Fibroblast of skin of right quadriceps (primary cell): ENCODE measurements at regions not wholly inside any gene's neighbourhood (a gene's known extent, or its start where the extent isn't known, plus 50 kb on each side); places are given as distances from the start of the nearest gene placed in this dataset.

Source experiments
- DNase-seq: peaks from one replicate; pipeline ENCODE4 v3.0.0-alpha.2; 2013

DNA sequence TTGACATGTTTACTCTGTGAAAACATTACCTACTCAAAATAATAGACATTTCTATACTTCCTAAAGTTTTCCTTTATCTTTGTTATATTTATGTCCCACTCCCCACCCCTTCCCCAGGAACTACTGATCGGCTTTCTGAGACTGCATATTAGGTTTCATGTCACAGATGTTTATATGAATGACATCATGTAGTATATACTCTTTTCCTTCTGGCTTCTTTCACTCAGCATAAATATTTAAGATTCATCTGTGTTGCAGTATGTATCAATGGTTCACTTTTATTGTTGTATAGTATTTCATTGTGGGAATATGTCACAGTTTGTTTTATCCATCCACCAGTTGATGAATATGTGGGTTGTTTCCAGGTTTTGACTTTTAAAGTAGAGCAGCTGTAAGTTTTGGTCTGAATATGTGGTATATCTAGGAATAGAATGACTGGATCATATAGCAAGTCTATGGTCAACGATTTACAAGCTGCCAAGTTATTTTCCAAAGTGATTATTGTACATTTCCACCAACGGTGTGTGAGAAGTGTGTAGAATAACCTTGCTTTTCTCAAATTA lies 73.8 kb upstream of the CAV2 start:
- no peak for DNase-seq

DNA sequence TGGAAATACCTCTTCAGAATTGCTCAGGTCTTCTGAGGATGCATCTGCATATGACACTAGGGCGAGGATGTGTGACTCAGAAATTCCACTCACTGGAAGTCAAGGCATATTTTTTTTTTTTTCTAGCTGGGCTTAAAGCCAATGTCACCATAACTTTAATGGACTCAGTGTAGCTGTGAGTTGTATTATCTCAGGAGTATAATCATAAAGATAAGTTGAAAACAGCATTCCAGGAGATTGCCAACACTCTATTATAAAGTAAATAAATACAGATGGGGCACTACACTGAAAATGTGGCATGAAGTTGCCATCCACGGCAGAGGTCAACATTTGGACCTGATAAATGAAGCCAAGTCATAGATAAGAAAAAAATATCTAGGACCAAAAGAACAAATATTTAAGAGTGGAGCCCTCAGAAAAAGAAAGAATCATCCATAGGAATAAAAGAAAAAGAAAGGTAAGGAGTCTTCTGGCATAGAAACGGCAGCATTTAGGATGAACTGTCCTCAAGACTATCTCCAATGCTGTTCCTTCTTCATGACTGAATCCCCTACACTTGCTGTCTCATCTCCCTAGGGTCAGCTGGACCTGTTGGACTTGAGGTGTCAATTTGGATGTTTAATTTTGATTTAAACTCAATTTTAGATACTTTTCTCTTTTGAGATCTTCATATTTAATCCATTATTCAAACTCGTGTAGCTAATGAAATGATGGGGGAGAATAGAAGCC lies 72.9 kb upstream of the CAV2 start:
- peak; percentile 93 for DNase-seq

DNA sequence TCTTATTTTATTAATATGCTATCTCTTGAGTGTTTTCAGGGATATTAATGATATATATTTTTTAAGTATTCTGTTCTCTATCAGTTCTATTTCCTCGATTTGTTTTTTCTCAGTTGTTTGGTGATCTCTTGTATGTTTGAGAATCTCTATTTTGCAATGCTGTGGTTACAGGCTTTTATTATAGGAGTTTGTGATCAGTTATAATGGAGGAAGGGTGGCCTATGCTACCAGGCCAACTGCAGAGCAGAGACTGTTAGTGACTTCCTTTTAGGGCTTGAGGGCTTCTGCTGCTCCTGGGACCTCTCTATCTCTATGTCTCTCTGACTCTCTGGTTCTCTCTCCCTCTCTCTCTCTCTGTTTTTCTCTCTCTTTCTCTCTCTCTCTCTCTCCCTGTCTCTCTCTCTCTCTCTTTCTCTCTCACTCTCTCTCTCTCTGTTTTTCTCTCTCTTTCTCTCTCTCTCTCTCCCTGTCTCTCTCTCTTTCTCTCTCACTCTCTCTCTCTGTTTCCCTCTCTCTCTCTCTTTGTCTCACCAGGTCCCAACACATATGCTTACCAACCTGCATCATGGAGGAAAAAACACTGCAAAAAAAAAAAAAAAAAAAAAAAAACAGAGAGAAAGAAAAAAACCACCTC lies 69.4 kb upstream of the CAV2 start:
- peak; percentile 30 for DNase-seq

DNA sequence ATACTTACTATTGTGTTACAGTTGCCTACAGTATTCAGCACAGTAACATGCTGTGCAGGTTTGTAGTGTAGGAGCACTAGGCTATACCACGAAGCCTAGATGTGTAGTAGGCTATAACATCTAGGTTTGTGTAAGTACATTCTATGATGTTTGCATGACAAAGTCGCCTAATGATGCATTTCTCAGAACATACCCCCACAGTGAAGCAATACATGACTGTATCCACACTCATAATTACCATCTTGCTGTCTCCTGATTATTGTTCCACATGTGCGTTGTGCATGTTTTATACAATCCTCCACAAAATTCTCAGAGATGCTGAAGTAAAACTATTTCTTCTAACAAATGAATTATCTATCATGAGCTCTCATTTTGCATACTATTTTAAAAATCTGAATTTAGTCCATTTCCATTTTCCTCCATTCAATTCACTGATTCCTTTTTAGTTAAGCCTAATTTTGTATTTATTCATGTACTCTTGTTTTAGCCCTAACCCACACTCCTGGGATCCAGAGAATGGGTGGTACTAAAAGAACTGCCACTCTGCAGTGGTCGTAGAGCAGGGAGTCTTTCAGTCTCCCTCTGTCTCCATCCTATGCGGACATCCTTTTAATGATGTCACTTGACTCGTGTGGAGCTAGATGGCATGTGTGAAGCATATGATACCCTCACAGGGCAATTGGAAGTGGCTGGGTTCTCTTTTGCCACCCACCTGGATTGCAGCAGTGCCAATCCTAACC lies 67.6 kb upstream of the CAV2 start:
- DNase-seq = peak; percentile 75

DNA sequence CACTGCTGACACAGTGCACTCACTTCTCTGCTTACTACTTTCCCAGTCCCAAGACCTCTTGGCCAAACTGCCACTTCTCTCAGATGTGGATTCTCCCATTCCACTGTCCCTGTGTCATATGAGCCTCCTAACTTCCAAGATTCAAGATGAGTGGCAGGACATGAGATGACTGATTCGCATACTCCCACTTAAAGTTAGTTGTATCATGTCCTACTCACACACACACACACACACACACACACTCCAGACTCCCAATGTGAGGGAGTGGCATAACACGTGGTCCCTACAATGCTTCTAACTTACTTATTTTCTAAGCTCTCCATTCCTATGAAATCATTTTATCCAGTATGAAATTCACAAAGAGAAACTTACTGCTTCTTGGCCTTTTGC lies 67.0 kb upstream of the CAV2 start:
- DNase-seq = peak; percentile 27

DNA sequence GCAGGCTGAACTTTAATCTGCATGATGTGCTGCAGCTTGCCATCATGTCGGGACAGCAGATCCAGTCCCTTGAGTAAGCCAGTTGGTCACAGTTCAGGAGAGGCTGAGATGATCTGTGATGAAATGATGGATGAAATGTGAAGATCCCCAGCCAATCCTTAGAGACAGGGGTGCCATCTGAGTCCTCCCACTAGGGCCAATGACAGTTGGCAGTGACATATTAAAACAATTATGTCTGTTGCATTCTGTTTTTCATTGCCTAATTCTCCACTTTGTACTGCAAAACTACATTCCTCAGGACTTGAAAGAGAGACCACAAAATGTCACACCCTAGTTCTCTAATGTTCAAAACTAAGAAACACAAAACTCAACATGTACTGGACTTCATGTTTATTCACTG lies 66.3 kb upstream of the CAV2 start:
- peak; percentile 72 for DNase-seq

DNA sequence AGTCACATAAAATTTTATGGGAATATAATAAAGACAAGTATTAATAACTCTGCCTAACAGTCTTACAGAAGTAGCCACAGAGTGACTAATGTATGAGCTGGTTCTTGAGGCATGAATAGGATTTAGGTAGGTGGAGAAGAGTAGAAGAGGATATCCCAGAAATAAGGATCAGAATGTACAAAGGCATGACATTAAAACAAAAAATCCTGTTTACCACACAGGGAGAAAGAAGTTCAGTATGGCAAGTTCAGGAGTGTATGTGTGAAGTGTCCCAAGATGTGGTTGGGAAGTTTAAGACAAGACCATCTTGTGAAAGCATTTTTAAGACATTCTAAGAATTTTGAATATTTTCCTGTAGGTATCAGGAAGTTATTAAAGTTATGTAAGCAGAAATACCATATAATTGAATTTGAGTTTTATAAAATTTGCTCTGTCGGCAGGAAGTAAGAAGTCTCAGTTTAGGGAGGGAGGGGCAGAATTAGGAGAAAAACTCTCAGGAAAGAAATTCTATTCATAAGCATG lies 64.7 kb upstream of the CAV2 start:
- DNase-seq = peak; percentile 97

DNA sequence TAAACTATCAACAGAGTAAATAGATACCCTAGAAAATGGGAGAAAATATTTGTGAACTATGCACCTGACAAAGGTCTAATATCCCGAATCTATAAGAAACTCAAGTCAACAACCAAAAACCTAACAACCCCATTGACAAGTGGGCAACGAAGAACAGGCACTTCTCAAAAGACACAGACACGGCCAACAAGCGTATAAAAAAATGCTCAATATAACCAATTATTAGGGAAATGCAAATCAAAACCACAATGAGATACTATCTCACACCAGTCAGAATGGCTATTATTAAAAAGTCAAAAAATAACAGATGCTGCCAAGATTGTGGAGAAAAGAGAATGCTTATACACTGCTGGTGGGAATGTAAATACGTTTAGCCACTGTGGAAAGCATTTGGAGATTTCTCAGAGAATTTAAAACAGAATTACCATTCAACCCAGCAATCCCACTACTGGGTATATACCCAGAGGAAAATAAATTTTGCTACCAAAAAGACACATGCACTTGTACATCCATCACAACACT lies 63.2 kb upstream of the CAV2 start:
- DNase-seq = no peak

DNA sequence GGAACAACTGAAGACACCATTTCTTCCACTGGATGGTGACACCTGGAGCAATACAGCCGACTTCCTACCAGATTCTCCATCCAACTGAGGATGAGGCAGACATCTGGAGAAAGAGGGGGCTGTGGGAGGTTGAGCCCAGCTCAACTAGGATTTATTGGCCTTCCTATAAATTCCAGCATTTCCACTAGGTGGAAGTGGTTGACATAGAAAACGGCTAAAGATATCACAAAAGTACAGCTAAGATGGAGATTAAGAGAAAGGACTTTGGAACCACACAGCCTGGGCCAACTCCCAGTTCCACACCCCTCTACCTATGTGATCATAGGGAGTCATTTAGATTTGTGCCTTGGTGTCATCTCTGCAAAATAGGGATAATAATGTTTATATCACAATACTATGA lies 61.3 kb upstream of the CAV2 start:
- peak; percentile 48 for DNase-seq

DNA sequence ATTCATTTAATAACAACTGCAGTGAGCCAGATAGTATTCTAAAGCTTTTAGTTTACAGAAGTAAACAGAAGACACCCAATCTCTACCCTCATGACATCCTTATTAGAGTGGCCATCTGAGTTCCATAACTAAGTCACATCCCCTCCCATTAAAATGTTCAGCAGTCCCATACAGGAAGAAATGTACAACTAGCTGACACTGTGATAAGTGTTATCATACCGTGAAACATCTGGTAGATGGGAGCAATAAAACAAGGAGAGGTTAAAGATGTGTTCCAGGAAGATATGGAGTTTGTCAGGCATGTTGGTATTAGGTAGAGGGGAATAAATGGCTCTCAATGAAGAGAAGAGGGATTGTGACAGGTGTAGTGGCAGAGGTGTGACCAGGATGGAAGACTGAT lies 60.5 kb upstream of the CAV2 start:
- no peak for DNase-seq

DNA sequence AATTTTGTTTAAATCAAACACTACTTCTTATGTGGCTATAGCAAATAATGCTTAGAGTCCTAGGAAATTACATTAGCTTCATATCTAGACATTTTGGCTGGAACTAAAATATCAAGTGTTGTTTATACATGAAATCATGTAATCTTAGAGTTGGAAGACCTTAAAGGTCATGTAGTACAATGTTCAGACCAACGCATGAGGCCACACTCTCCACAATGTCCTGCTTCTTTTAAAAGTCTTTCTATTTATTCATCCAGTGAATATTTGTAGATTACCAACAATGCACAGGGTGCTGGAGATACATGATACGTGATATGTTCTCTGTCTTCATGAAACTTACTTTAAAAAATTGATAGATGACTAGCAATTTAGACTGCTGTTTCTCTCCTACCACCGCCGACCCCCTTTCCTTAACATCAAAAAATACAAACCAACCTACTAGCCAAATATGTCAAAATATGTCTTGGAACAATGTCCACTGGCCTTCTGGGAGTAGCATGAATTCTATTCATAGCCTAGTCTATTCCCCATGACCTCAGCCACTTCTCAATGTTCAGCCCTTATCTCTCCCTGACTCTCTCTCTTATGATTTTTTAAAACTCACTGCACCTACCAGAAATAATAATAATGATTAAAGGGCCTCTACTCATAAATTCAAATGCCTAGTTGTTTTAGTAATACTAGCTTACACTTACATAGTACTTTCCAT lies 59.5 kb upstream of the CAV2 start:
- no peak for DNase-seq

DNA sequence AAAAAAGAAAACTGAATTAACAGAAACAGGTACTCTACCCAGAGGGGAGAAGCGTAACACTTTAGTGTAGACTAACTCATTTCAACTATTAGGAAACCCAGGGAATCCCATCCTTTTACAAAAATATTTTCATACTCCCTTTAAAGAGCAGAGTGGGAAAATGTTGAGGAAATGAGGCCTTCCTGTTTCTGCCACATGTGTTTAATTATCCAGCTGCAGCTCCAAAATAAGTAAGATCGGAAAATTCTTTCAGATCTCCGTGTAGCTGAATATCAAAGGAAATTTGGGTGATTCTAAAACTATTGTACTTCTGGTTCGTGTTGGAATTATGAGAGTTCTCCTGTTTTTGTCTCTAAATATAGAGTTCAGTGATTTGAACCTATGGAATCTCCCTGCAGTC lies 58.0 kb upstream of the CAV2 start:
- peak; percentile 81 for DNase-seq

DNA sequence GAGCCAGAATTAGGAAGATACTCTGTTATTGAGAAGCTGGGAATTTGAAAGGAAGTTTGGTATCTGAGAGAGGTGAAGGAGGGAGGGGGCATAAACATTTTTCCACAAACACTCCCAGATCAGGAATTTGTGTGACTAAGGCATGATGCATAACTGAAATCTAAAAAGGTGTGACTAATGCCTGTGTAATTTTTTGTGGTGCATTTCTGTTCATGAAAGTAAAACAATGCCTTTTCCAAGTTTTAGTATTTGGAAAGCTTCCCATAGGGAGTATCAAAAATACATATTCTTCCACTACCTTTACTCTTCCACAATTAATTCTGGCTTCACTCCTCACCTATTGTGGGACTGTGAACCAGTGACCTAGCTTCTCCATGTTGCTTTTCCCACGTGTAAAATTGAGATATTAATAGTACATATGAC lies 56.4 kb upstream of the CAV2 start:
- peak; percentile 97 for DNase-seq

DNA sequence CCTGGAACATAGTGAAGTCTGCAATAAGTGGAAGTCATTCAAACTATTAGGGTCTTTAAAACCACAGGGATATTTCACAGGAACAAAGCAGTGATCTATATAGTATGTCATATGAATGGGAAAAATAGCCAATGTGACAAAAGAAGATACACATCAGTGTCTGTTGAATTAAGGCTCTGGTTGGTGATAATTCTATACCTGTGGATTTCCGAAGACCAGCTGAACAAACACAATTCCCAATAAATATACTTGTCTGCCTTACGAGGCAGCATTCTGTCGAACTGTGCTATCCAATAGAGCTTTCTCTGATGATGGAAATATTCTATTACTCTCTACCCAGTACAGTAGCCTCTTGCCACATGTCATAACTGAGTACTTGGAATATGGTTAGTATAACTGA lies 55.9 kb upstream of the CAV2 start:
- no peak for DNase-seq

DNA sequence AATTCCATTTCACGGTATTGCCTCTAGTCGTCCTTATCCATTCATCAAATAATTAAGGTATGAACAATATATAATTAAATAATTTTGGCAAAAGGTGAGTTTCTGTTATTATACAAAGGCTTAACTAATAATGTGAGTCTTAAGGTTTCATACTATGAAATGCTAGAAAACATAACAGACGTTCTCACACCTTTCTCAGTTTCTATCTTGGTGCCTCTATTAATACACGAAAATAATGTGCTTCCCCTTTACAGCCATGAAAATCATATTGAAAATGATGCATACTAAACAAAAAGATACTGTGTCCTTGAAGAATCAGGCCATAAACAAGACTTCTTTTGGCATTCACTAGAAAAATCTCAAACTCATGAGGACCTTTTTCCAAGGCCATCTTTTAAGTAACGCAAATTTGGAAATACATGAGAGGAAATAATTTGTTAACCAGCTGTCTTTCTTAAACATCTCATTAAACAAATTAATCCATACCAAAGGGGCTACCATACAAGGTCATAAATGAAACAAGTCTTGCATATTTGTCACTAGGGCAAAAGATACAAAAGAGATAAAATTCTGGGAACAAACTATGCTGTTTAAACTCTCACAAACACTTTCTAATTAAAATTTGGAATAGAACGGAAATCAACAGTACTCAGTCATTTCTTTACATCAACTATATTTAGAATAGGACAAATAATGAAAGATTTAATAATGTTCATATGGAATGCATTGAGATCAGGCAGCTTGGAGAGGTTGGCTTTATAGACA lies 53.9 kb upstream of the CAV2 start:
- DNase-seq = no peak

DNA sequence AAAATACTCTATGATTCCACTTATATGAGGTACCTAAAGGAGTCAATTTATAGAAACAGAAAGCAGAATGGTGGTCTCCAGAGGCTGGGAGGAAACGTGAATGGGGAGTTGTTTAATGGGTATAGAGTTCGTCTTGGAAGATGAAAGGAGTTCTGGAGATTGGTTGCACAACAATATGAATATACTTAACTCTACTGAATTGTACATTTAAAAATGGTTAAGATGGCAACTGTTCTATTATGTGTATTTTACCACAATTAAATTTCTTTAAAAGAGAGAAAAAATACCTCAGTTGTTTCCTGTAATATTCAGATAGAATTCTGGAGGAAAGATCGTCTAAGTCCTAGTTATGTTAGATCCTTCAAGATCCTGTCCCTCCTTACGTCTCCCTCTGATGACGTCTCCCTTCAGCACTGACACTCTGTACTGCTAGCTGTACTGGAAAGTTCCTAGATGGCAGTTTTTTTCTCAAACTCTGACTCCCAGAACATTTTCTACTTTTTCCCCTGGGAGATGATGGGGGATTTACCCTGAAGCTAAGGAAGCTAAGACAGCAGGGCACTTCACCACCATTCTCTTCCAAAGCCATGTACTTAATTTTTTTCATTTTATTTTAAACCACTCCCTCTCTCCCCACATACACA lies 53.2 kb upstream of the CAV2 start:
- DNase-seq = peak; percentile 45

DNA sequence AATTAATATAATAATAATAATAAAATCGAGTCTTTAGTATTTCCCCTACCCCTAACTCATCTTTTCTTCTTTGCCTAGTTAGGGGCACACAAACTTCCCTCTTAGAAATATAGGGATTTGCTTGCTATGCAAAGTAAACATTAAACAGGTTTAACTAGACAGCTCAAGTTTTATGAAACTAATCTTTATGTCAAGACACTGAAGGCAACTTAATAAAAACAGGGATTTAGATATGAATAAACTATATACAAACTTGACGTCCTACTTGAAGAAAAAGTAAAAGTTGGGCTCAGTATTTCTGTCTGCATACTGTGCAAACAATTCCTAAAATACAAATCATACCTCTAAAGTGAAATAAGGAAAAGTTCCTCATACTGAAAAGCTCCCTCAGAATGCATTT lies 52.1 kb upstream of the CAV2 start:
- no peak for DNase-seq

DNA sequence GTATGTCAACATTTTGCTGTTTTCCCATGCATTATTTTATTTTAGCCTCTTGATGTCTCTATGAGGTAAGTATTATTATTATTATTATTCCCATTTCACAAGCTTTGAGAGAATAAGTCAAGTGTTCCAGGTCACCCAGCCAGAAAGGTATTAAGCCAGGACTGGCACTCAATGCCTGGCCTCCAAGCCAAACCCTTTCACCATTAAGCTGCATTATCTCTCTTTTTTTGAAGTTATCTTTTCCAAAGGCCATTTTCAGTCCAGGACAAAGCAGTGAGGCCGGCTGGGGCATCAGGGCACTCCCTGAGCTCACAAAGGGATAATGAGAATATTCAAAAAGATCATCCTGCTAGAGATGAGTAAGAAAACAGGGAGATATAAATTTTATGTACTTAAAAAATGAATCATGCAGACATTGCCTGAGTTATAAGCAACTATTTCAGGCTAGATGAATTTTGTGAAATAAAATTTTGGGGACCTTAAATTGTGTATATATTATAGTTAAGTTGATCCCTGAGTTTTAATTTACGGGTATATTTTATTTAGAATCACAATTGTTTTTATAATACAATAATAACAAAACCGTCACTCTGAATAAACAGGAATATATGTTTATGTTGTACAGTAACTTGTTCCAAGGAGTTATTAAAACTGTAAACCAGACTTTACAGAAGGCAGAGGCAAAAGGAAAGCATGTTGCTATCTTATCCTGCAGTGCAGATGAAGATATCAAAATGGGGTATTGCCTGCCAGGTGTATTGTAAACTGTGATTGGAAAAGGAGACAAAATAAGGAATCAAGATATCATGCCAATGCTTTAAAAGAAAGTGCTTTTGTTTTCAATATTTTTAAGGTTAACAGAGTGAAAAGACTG lies 51.3 kb upstream of the CAV2 start:
- DNase-seq = no peak

DNA sequence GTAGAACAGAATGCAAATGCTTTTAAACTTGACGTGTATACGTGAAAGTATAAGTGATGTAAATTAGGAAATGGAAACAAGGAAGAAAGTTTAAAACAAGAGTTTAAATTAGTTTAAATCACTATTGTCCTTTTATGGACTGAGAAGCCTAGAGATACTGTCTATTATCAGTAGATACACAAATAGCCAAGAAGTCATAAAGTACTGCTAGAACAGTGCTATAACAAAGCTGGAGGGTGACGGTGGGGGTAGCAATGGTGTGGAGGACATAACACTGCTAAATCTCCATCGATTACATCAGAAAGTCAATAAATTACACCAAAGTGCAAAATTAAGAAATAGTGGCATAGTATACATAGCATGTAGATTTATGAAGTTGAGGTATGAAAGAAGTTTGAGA lies 50.1 kb upstream of the CAV2 start:
- DNase-seq = peak; percentile 33
